ENCODE measurements at regions not wholly inside any gene's neighbourhood (a gene's known extent, or its start where the extent isn't known, plus 50 kb on each side); places are given as distances from the start of the nearest gene placed in this dataset.

- TF ChIP-seq CTCF (IDR thresholded peaks at IDR 0.05) (no peak), POLR2A (IDR thresholded peaks at IDR 0.05) (no peak)
Measured at GRCh38 chrX:127726227-127726626, 326.0 kb downstream of the ACTRT1 start.
